ENCODE measurements at regions not wholly inside any gene's neighbourhood (a gene's known extent, or its start where the extent isn't known, plus 50 kb on each side); places are given as distances from the start of the nearest gene placed in this dataset.

DNA sequence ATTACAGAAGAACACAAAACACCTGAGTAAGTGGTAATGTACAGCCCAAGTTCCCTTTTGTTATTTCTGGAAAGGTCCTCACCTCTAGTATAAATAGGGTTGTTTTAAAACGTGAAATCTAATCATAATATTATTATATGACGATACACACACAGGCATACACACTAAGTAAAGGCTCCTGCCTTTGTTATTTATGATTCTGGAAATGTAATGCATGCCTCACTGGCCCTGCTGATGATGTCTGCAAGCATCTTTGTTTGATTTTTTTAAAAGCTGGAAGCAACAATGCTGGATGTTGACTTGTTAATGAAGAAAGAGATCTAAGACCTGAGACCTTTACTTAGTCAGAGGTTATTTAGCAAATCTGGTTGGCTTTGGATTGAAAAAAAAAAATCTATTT, 307.4 kb upstream of the SORCS1 start:
- no peaks in the 10 kb centered on the region for H3K9me3 ChIP-seq (ENCODE audit: control insufficient read depth, insufficient read depth, low read length)
- no peak overlapping the region for H3K9ac ChIP-seq (ENCODE audit: low read depth, low read length)
- no peak overlapping the region for H3K4me3 ChIP-seq (ENCODE audit: low read depth, low read length)
- H3K36me3 ChIP-seq (ENCODE audit: control insufficient read depth, insufficient read depth, low read length), result no peaks in the 10 kb centered on the region
- no peaks in the 10 kb centered on the region for H3K4me1 ChIP-seq (ENCODE audit: control insufficient read depth, insufficient read depth, low read length)
- no peaks in the 10 kb centered on the region for H3K27me3 ChIP-seq (ENCODE audit: control insufficient read depth, insufficient read depth, low read length)
- no peak overlapping the region for H3K27ac ChIP-seq (ENCODE audit: low read depth, low read length)

DNA sequence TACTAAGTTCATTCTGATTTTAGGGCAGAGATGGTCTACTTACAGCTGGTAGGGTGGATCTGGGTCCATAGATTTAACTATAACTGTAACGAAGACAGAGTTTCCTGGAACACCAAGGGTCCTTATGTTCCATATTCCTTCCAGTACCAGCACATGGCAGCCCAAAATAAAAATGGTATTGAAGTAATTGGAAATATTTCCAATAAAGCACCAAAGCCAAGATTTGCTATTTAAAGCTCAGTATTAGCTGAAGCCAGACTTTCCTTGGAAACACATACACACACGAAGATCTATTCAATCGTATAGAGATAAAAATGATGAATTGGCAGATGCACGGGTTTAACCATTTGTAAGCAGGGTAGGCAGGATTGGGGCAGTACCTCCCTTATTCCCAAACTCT, 289.1 kb upstream of the SORCS1 start:
- Histone ChIP-seq H3K4me3 (ENCODE audit: low read depth, low read length) (no peak overlapping the region), H3K27ac (ENCODE audit: low read depth, low read length) (no peak overlapping the region), H3K9me3 (ENCODE audit: control insufficient read depth, insufficient read depth, low read length) (no peaks in the 10 kb centered on the region), H3K27me3 (ENCODE audit: control insufficient read depth, insufficient read depth, low read length) (no peaks in the 10 kb centered on the region), H3K4me1 (ENCODE audit: control insufficient read depth, insufficient read depth, low read length) (peaks cover 8% of the 10 kb centered on the region), H3K36me3 (ENCODE audit: control insufficient read depth, insufficient read depth, low read length) (no peaks in the 10 kb centered on the region), H3K9ac (ENCODE audit: low read depth, low read length) (no peak overlapping the region)

DNA sequence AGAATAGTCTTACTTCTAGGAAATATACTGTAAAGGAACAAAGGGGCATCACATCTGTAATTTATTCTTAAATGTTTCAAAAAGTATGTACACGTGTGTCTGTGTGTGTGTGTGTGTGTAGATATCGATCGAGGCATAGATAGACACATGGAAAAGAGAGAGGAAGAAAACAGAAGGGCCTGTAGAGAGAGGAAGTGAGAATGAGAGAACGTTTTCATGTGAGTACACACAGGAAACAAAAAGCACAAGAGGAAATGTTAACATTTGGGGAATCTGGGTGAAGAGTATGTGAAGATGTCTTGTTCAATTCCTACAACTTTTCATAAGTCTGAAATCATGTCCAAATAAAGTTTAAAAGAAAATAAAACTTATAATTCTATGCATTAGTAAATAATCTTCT, 286.5 kb upstream of the SORCS1 start:
- Histone ChIP-seq H3K9ac (ENCODE audit: low read depth, low read length) (no peak overlapping the region), H3K27ac (ENCODE audit: low read depth, low read length) (no peak overlapping the region), H3K36me3 (ENCODE audit: control insufficient read depth, insufficient read depth, low read length) (no peaks in the 10 kb centered on the region), H3K4me3 (ENCODE audit: low read depth, low read length) (no peak overlapping the region), H3K27me3 (ENCODE audit: control insufficient read depth, insufficient read depth, low read length) (no peaks in the 10 kb centered on the region), H3K4me1 (ENCODE audit: control insufficient read depth, insufficient read depth, low read length) (peaks cover 8% of the 10 kb centered on the region), H3K9me3 (ENCODE audit: control insufficient read depth, insufficient read depth, low read length) (no peaks in the 10 kb centered on the region)

DNA sequence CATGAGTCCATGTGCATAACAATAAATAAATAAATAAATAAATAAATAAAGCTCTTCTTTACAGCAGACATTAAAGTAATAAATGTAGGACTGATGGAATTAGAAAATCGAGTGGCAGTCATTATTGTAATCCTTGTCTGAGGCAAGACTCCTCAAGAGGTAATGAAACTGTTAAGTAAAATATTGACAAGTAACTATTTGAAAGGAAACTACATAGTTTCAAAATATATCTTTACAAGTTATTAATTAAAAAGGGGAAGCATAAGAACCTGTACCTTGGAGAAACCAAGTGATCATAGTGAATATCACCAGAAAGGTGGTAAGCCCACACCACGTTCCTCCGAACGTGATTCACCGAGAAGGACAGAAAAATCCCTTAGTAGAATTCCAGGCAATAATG, 285.6 kb upstream of the SORCS1 start:
- Histone ChIP-seq H3K27me3 (ENCODE audit: control insufficient read depth, insufficient read depth, low read length) (no peaks in the 10 kb centered on the region), H3K9ac (ENCODE audit: low read depth, low read length) (no peak overlapping the region), H3K9me3 (ENCODE audit: control insufficient read depth, insufficient read depth, low read length) (no peaks in the 10 kb centered on the region), H3K4me3 (ENCODE audit: low read depth, low read length) (no peak overlapping the region), H3K4me1 (ENCODE audit: control insufficient read depth, insufficient read depth, low read length) (peaks cover 8% of the 10 kb centered on the region), H3K36me3 (ENCODE audit: control insufficient read depth, insufficient read depth, low read length) (no peaks in the 10 kb centered on the region), H3K27ac (ENCODE audit: low read depth, low read length) (no peak overlapping the region)

DNA sequence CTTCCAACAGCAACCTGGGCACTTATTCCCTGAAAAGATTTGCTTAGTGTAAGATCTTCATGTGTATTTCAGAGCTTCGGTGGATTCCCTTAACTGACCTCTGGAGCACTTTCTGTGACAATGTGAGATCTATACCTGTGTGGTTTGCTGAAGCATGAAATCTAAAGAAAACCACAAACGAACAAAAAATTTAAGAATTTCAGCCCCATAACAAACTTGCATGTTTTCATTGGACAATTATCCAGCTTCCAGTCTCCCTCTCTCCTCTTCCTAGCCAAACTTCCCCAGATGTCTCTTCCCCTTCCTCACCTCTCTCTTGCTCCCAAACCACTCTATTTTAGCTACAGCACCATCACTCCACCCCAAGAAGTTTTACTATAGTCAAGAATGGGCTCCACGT, 279.9 kb upstream of the SORCS1 start:
- no peak overlapping the region for H3K9ac ChIP-seq (ENCODE audit: low read depth, low read length)
- H3K4me1 ChIP-seq (ENCODE audit: control insufficient read depth, insufficient read depth, low read length), result no peaks in the 10 kb centered on the region
- H3K27me3 ChIP-seq (ENCODE audit: control insufficient read depth, insufficient read depth, low read length), result no peaks in the 10 kb centered on the region
- no peak overlapping the region for H3K27ac ChIP-seq (ENCODE audit: low read depth, low read length)
- H3K9me3 ChIP-seq (ENCODE audit: control insufficient read depth, insufficient read depth, low read length), result no peaks in the 10 kb centered on the region
- no peaks in the 10 kb centered on the region for H3K36me3 ChIP-seq (ENCODE audit: control insufficient read depth, insufficient read depth, low read length)
- H3K4me3 ChIP-seq (ENCODE audit: low read depth, low read length), result no peak overlapping the region

DNA sequence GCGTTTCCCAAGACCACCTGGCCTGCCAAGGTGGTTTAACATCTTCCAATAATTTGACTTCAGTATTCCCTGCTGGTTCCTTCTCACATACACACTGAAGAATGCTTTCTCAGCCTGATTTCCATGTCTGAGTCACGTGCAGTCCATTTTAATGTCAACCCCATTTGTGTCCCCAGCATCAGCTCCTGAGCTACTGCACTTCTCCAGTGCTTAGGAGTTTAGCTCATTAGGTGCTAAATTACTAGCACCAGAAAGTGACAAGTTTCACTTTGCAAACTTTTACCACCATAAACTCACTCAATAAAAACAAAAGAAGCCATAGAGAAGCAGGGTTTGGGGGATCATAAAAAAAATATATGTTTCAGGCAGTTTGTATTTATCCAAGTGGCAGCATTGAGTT, 279.3 kb upstream of the SORCS1 start:
- Histone ChIP-seq H3K9ac (ENCODE audit: low read depth, low read length) (no peak overlapping the region), H3K9me3 (ENCODE audit: control insufficient read depth, insufficient read depth, low read length) (no peaks in the 10 kb centered on the region), H3K27me3 (ENCODE audit: control insufficient read depth, insufficient read depth, low read length) (no peaks in the 10 kb centered on the region)

DNA sequence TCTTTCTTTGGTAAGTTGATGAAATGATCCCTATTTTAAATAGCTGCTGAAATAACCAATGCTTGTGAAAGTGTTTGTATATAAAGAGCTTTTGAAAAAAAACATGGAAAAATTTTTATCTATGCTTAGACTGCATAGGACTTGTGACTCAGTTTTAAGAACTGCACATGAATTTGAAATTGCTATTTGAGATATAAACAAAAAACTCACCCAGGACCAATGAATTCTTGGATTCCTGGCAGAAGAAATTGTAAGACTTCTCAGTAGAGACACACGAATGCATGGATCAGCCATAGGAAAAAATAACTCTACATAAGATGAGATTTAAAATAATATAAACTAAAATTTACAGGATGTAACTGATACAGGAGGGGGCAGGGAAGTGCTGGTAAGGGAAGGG, 278.8 kb upstream of the SORCS1 start:
- H3K9me3 ChIP-seq (ENCODE audit: control insufficient read depth, insufficient read depth, low read length), result no peaks in the 10 kb centered on the region
- H3K27me3 ChIP-seq (ENCODE audit: control insufficient read depth, insufficient read depth, low read length), result no peaks in the 10 kb centered on the region
- no peak overlapping the region for H3K4me3 ChIP-seq (ENCODE audit: low read depth, low read length)
- no peaks in the 10 kb centered on the region for H3K4me1 ChIP-seq (ENCODE audit: control insufficient read depth, insufficient read depth, low read length)
- no peak overlapping the region for H3K9ac ChIP-seq (ENCODE audit: low read depth, low read length)
- H3K27ac ChIP-seq (ENCODE audit: low read depth, low read length), result no peak overlapping the region
- H3K36me3 ChIP-seq (ENCODE audit: control insufficient read depth, insufficient read depth, low read length), result no peaks in the 10 kb centered on the region

More for the DNA sequence above, 279.3 kb upstream of the SORCS1 start:
- no peak overlapping the region for H3K4me3 ChIP-seq (ENCODE audit: low read depth, low read length)
- no peak overlapping the region for H3K27ac ChIP-seq (ENCODE audit: low read depth, low read length)
- H3K36me3 ChIP-seq (ENCODE audit: control insufficient read depth, insufficient read depth, low read length), result no peaks in the 10 kb centered on the region
- no peaks in the 10 kb centered on the region for H3K4me1 ChIP-seq (ENCODE audit: control insufficient read depth, insufficient read depth, low read length)

DNA sequence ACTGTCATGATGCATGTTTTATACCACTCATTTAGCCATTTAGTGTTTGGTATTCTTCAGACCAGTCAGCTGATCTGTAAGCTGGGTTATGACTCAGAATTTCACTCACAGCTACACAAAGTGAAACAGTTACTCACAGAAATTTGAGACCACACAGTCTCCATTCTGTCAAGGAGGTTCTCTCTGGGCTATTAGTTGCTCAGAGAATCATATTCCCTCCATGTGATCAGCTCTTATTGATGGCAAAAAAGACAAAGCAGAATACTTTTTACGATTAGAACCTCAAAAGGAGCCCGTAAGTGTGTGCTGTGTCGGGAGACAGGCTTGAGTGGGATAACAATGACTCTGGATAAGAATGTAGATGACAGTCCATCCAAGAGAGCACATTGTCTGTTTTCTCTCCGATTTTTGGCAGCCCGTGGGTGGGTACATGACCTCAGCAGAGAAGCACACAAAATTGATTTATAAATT, 277.6 kb upstream of the SORCS1 start:
- no peak overlapping the region for H3K27ac ChIP-seq (ENCODE audit: low read depth, low read length)
- no peaks in the 10 kb centered on the region for H3K27me3 ChIP-seq (ENCODE audit: control insufficient read depth, insufficient read depth, low read length)
- no peaks in the 10 kb centered on the region for H3K36me3 ChIP-seq (ENCODE audit: control insufficient read depth, insufficient read depth, low read length)
- H3K9ac ChIP-seq (ENCODE audit: low read depth, low read length), result no peak overlapping the region
- no peak overlapping the region for H3K4me3 ChIP-seq (ENCODE audit: low read depth, low read length)
- no peaks in the 10 kb centered on the region for H3K4me1 ChIP-seq (ENCODE audit: control insufficient read depth, insufficient read depth, low read length)
- H3K9me3 ChIP-seq (ENCODE audit: control insufficient read depth, insufficient read depth, low read length), result no peaks in the 10 kb centered on the region

DNA sequence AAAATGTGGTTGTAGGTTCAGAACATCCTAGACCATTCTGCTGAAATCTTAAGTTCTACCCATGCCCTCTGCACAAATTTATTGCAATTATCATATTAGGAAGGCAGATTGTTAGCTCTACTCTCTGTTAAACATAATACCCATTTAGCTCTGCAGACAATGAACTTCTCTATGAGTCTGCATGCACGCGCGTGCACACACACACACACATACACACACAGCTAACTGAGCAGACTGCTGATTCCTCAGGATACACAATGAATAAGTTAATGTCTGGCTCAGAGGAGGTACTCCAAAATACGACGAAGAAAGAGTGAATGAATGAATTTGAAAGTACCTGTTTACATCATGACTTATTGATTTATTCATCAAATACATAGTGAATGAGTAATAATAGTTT, 276.2 kb upstream of the SORCS1 start:
- Histone ChIP-seq H3K4me1 (ENCODE audit: control insufficient read depth, insufficient read depth, low read length) (no peaks in the 10 kb centered on the region), H3K27ac (ENCODE audit: low read depth, low read length) (no peak overlapping the region), H3K27me3 (ENCODE audit: control insufficient read depth, insufficient read depth, low read length) (no peaks in the 10 kb centered on the region), H3K4me3 (ENCODE audit: low read depth, low read length) (no peak overlapping the region), H3K9me3 (ENCODE audit: control insufficient read depth, insufficient read depth, low read length) (no peaks in the 10 kb centered on the region), H3K36me3 (ENCODE audit: control insufficient read depth, insufficient read depth, low read length) (no peaks in the 10 kb centered on the region), H3K9ac (ENCODE audit: low read depth, low read length) (no peak overlapping the region)

DNA sequence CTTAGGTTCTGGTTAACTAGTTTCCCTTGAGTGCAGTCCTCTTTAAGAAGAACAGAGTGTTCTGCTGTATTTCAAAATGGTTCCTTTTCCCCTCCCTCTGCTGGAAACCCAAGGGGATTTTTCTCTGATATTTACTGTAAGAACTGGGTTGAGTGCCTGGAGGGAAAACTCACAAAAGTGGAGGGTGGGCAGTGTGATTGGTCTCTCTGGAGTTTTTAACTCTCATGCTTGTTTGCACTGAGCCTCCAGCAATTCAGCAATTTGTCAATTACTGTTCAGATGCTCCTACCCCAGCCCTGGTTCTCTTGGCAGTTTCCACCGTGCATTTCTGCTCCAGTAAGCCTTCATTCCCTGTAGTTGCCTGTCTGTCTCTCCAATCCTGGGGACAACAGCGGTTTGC, 273.4 kb upstream of the SORCS1 start:
- H3K9me3 ChIP-seq (ENCODE audit: control insufficient read depth, insufficient read depth, low read length), result no peaks in the 10 kb centered on the region
- no peaks in the 10 kb centered on the region for H3K4me1 ChIP-seq (ENCODE audit: control insufficient read depth, insufficient read depth, low read length)
- no peak overlapping the region for H3K9ac ChIP-seq (ENCODE audit: low read depth, low read length)
- H3K36me3 ChIP-seq (ENCODE audit: control insufficient read depth, insufficient read depth, low read length), result no peaks in the 10 kb centered on the region
- H3K27ac ChIP-seq (ENCODE audit: low read depth, low read length), result no peak overlapping the region
- no peak overlapping the region for H3K4me3 ChIP-seq (ENCODE audit: low read depth, low read length)
- H3K27me3 ChIP-seq (ENCODE audit: control insufficient read depth, insufficient read depth, low read length), result no peaks in the 10 kb centered on the region

DNA sequence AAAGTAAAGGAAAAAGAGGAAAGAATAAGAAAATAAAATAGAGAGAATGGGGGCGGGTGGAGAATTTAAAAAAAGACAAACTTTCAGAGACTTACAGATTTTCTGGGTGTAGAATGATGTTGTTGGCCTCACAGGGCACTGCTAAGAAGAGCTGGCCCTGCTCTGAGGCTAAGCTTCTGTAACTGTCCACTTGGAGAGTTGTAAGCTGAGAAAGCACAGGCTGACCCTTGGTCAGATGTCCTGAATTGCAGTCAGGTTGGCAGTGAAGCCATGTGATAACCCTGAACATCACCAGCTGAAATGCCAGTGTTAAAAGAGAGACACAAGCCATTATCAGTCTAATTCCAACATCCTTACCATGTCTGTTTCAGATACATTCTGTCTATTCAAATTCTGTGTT, 272.1 kb upstream of the SORCS1 start:
- Histone ChIP-seq H3K9ac (ENCODE audit: low read depth, low read length) (no peak overlapping the region), H3K4me3 (ENCODE audit: low read depth, low read length) (no peak overlapping the region), H3K27me3 (ENCODE audit: control insufficient read depth, insufficient read depth, low read length) (no peaks in the 10 kb centered on the region), H3K36me3 (ENCODE audit: control insufficient read depth, insufficient read depth, low read length) (no peaks in the 10 kb centered on the region), H3K9me3 (ENCODE audit: control insufficient read depth, insufficient read depth, low read length) (no peaks in the 10 kb centered on the region), H3K4me1 (ENCODE audit: control insufficient read depth, insufficient read depth, low read length) (no peaks in the 10 kb centered on the region), H3K27ac (ENCODE audit: low read depth, low read length) (no peak overlapping the region)

DNA sequence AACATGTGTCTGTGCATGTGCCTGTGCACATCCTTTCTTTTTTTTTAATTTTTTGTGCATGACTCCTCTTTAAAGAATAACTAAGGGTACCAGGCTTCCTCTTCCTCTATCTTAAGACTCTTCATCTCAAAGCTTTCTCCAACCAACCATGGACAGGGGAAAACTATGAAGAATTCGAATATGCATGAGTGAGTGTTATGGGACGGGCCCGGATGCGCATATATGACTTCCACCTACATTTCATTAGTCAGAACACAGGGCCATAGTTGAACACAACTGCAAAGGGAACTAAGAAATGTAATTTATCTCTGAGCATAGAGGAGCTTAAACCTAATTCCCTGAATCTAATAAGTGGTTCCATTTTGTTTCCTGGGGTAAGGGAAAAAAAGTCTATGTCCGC, 270.3 kb upstream of the SORCS1 start:
- Histone ChIP-seq H3K4me1 (ENCODE audit: control insufficient read depth, insufficient read depth, low read length) (no peaks in the 10 kb centered on the region), H3K27ac (ENCODE audit: low read depth, low read length) (no peak overlapping the region), H3K27me3 (ENCODE audit: control insufficient read depth, insufficient read depth, low read length) (no peaks in the 10 kb centered on the region), H3K4me3 (ENCODE audit: low read depth, low read length) (no peak overlapping the region), H3K36me3 (ENCODE audit: control insufficient read depth, insufficient read depth, low read length) (no peaks in the 10 kb centered on the region), H3K9ac (ENCODE audit: low read depth, low read length) (no peak overlapping the region), H3K9me3 (ENCODE audit: control insufficient read depth, insufficient read depth, low read length) (no peaks in the 10 kb centered on the region)

Measured in HUES48 (cell line).